Lung (tissue), 11 donors: ENCODE measurements at regions not wholly inside any gene's neighbourhood (a gene's known extent, or its start where the extent isn't known, plus 50 kb on each side); places are given as distances from the start of the nearest gene placed in this dataset.
"Not testable (repeated sequence)": the region's sequence is repeated elsewhere in the genome, so short reads cannot be mapped to it uniquely, and the experiment has no call there.

Source experiments
- ATAC-seq: fragments of 200-7000 bp; cut with Tn5 transposase; one replicate; pipeline ENCODE4 v1.9.1; 2020; ENCODE audit warnings: moderate number of reproducible peaks; ENCODE audit not compliant: insufficient read depth, low FRiP score
- DNase-seq, 3 donors: peaks; one replicate each; pipeline ENCODE4 v3.0.0-alpha.2; 2013 to 2017
- H3K27ac ChIP-seq, 2 donors: one replicate each; pipeline ENCODE4 v1.5.1; 2013; ENCODE audit warnings: mild to moderate bottlenecking in 2 of 2, moderate library complexity in 2 of 2, control low read depth in 1 of 2, inconsistent platforms in 1 of 2, low read depth in 1 of 2, low read length in 1 of 2
- H3K27me3 ChIP-seq, 3 donors: one replicate each; pipeline ENCODE4 v1.5.1; 2013; ENCODE audit warnings: low read length in 2 of 3; ENCODE audit not compliant: control insufficient read depth in 3 of 3, insufficient read depth in 3 of 3
- H3K36me3 ChIP-seq, 4 donors: one replicate each; pipeline ENCODE4 v1.5.1; 2013; ENCODE audit warnings: low read length in 4 of 4, mild to moderate bottlenecking in 1 of 4, moderate library complexity in 1 of 4; ENCODE audit not compliant: control insufficient read depth in 4 of 4, insufficient read depth in 4 of 4
- H3K4me1 ChIP-seq, 5 donors: one replicate each; pipeline ENCODE4 v1.5.1; 2013; ENCODE audit warnings: low read length in 5 of 5, mild to moderate bottlenecking in 2 of 5, moderate library complexity in 1 of 5; ENCODE audit not compliant: control insufficient read depth in 5 of 5, insufficient read depth in 5 of 5
- H3K4me3 ChIP-seq: one replicate; pipeline ENCODE4 v1.5.1; 2013; ENCODE audit warnings: mild to moderate bottlenecking, control low read depth, moderate library complexity
- H3K9ac ChIP-seq, 2 donors: one replicate each; pipeline ENCODE4 v1.5.1; 2013; ENCODE audit warnings: low read length in 2 of 2, control low read depth in 1 of 2; ENCODE audit not compliant: insufficient read depth in 1 of 2
- H3K9me3 ChIP-seq, 4 donors: one replicate each; pipeline ENCODE4 v1.5.1; 2013; ENCODE audit warnings: low read length in 3 of 4, mild to moderate bottlenecking in 1 of 4, moderate library complexity in 1 of 4; ENCODE audit not compliant: control insufficient read depth in 4 of 4, insufficient read depth in 3 of 4
- CTCF ChIP-seq: IDR thresholded peaks from 2 replicates; pipeline ENCODE4 v1.5.1; 2012; ENCODE audit warnings: mild to moderate bottlenecking; ENCODE audit errors: control extremely low read depth, extremely low read depth
- WGBS, 2 donors: extraction: QIAGEN DNeasy Blood & Tissue Kit; methylation state at CpG; one replicate each; pipeline ENCODE4 v1.1.7; 2013; 5-methylcytosine and 5-hydroxymethylcytosine counted together
- donor health status: control.
- donor health status: control.
- donor health status: Bipolar disorder and iron deficiency.
- donor health status: healthy.
- donor health status: DM: yes; HTN: yes; CAD: no.

- H3K27me3 ChIP-seq: no peaks in the 10 kb centered on the region
- no peak for ATAC-seq
These were observed 585.9 kb downstream of the PRR16 start for GRCh38 chr5:121049971-121050370.

DNA sequence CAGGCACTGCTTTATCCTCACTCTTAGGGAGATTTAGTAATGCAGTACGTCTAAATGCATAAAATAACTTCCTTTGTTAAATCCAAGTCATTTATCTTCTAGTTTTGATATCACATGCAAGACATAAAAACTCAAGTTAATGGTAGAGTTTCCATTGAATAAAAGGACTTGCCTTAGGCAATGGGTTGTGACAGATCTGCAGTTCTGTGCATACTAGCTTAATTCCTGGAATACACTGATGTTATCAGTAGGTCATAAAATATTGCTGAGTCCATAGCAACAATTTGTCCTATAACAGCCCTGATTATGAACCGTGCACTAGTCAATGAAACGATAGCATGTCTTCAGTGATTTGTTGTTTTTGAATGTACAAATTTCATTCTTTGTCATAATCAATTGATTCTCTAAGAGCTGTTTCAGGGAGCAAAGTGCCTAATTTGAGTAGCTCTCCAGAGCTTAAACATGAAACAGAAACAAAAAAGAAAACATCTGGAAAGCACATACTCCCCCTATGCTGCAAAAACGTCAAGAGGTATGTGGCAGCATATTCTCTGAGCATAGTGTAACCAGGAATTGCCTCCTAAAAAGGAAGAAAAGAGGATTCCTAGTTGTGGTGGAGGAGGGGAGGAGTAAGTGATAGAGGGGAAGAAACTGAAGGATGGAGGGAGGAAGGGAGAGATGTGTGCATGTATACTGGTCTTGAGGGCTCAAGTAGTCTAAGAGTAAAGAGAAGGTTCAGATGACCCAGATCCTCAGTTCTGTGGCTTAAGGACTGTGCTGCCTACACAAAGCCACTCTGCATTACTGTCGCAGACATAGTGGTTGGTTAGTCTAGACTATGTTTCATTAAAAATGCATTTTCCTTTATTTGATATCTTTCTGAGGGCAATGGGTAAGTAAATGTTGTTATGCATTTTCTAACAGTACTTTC, 589.2 kb downstream of the PRR16 start:
- Histone ChIP-seq H3K27ac (no peak overlapping the region), H3K9me3 (no peaks in the 10 kb centered on the region), H3K36me3 (no peaks in the 10 kb centered on the region), H3K4me3 (no peak overlapping the region), H3K4me1 (no peaks in the 10 kb centered on the region), H3K9ac (no peak overlapping the region), H3K27me3 (no peaks in the 10 kb centered on the region)
- WGBS, 2 donors: 60 to 71% methylated on average over 5 of the region's 5 CpGs
- peak in 2 of 3 donors; percentile 13 to 16 for DNase-seq
- no peak for TF ChIP-seq CTCF
- ATAC-seq: no peak

More at GRCh38 chr5:121049971-121050370, 585.9 kb downstream of the PRR16 start:
- H3K27ac ChIP-seq: no peak overlapping the region
- H3K9ac ChIP-seq: no peak overlapping the region
- no peaks in the 10 kb centered on the region for H3K9me3 ChIP-seq
- H3K36me3 ChIP-seq: no peaks in the 10 kb centered on the region
- no peak for TF ChIP-seq CTCF
- H3K4me3 ChIP-seq: no peak overlapping the region
- no peak for DNase-seq
- no peaks in the 10 kb centered on the region for H3K4me1 ChIP-seq

GRCh38 chr5:121055586-121055985, 591.5 kb downstream of the PRR16 start:
- no peak for TF ChIP-seq CTCF
- WGBS, 2 donors: 12 to 29% methylated on average over 1 of the region's 1 CpG
- DNase-seq: no peak
- Histone ChIP-seq H3K27me3 (no peaks in the 10 kb centered on the region), H3K27ac (no peak overlapping the region), H3K9ac (no peak overlapping the region), H3K36me3 (no peaks in the 10 kb centered on the region), H3K4me1 (no peaks in the 10 kb centered on the region), H3K4me3 (no peak overlapping the region), H3K9me3 (peaks cover 0 to 2% (median 0%) of the 10 kb centered on the region in 4 donors)
- ATAC-seq: no peak

DNA sequence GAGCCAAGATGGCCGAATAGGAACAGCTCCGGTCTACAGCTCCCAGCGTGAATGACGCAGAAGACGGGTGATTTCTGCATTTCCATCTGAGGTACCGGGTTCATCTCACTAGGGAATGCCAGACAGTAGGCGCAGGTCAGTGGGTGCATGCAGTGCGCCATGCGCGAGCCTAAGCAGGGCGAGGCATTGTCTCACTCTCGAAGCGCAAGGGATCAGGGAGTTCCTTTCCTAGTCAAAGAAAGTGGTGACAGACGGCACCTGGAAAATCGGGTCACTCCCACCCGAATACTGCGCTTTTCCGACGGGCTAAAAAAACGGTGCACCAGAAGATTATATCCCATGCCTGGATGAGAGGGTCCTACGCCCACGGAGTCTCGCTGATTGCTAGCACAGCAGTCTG, 600.1 kb downstream of the PRR16 start:
- 93 to 94% methylated on average over 23 of the region's 23 CpGs for WGBS, 2 donors
- not testable (repeated sequence) for H3K4me1 ChIP-seq

More for the DNA sequence above, 600.1 kb downstream of the PRR16 start:
- not testable (repeated sequence) for H3K27ac ChIP-seq, H3K9me3 ChIP-seq, ATAC-seq, H3K4me3 ChIP-seq, H3K36me3 ChIP-seq, H3K9ac ChIP-seq, DNase-seq, H3K27me3 ChIP-seq
